ENCODE measurements at regions not wholly inside any gene's neighbourhood (a gene's known extent, or its start where the extent isn't known, plus 50 kb on each side); places are given as distances from the start of the nearest gene placed in this dataset.

- DNase-seq (ENCODE audit: insufficient read length, low spot score) (no peak), FAIRE-seq (no peak)
- no peak for TF ChIP-seq CTCF (IDR thresholded peaks at IDR 0.05; ENCODE audit: insufficient read depth, missing control alignments)
Observed at GRCh38 chr18:67243799-67244587, 272.5 kb downstream of the DSEL start.

GRCh38 chr18:67242001-67242400 is 274.5 kb downstream of the DSEL start:
- FAIRE-seq (no peak), DNase-seq (ENCODE audit: insufficient read length, low spot score) (no peak)
- TF ChIP-seq CTCF (IDR thresholded peaks at IDR 0.05; ENCODE audit: insufficient read depth, missing control alignments), result no peak

GRCh38 chr18:67241299-67241698 is 275.2 kb downstream of the DSEL start:
- FAIRE-seq (no peak), DNase-seq (ENCODE audit: insufficient read length, low spot score) (no peak)
- no peak for TF ChIP-seq CTCF (IDR thresholded peaks at IDR 0.05; ENCODE audit: insufficient read depth, missing control alignments)

GRCh38 chr18:67239826-67240225 is 276.7 kb downstream of the DSEL start:
- no peak for TF ChIP-seq CTCF (IDR thresholded peaks at IDR 0.05; ENCODE audit: insufficient read depth, missing control alignments)
- DNase-seq (ENCODE audit: insufficient read length, low spot score), result no peak
- no peak for FAIRE-seq

- no peak for TF ChIP-seq CTCF (IDR thresholded peaks at IDR 0.05; ENCODE audit: insufficient read depth, missing control alignments)
- no peak for DNase-seq (ENCODE audit: insufficient read length, low spot score)
Observed at GRCh38 chr18:67232991-67233390, 283.5 kb downstream of the DSEL start.

GRCh38 chr18:67232406-67232805 is 284.1 kb downstream of the DSEL start:
- peak; percentile 100 for FAIRE-seq
- no peak for DNase-seq (ENCODE audit: insufficient read length, low spot score)
- no peak for TF ChIP-seq CTCF (IDR thresholded peaks at IDR 0.05; ENCODE audit: insufficient read depth, missing control alignments)

More at GRCh38 chr18:67232991-67233390, 283.5 kb downstream of the DSEL start:
- no peak for FAIRE-seq

- TF ChIP-seq CTCF (IDR thresholded peaks at IDR 0.05; ENCODE audit: insufficient read depth, missing control alignments), result no peak
- DNase-seq (ENCODE audit: insufficient read length, low spot score) (no peak), FAIRE-seq (peak; percentile 100)
Observed at GRCh38 chr18:67222887-67223286, 293.6 kb downstream of the DSEL start.

Data from D721Med (cell line).